Esophagus muscularis mucosa (tissue), 4 donors: ENCODE measurements at regions not wholly inside any gene's neighbourhood (a gene's known extent, or its start where the extent isn't known, plus 50 kb on each side); places are given as distances from the start of the nearest gene placed in this dataset.

Experiments used
- DNase-seq: peaks from one replicate; pipeline ENCODE4 v3.0.0-alpha.2; 2017; ENCODE audit errors: extremely low spot score
- H3K27ac ChIP-seq, 4 donors: fragments of 200-600 bp; sonication (generic); replicated peaks in 1 of 4; 1 replicate in 3 of 4; 2 replicates in 1 of 4; pipeline ENCODE4 v1.5.1; 2016 to 2019; ENCODE audit warnings: mild to moderate bottlenecking in 1 of 4
- H3K27me3 ChIP-seq, 4 donors: fragments of 200-600 bp; sonication (generic); one replicate each; pipeline versions ENCODE4 v1.5.1 to v1.6.0; 2016 to 2019
- H3K36me3 ChIP-seq, 4 donors: fragments of 200-600 bp; sonication (generic); one replicate each; pipeline ENCODE4 v1.5.1; 2016 to 2019
- H3K4me1 ChIP-seq, 4 donors: fragments of 200-600 bp; sonication (generic); one replicate each; pipeline ENCODE4 v1.5.1; 2016 to 2019
- H3K4me3 ChIP-seq, 4 donors: fragments of 200-600 bp; sonication (generic); 1 replicate in 2 of 4; 2 replicates in 2 of 4; pipeline ENCODE4 v1.5.1; 2016 to 2019; ENCODE audit warnings: mild to moderate bottlenecking in 4 of 4, moderate library complexity in 1 of 4
- H3K9me3 ChIP-seq, 4 donors: fragments of 200-600 bp; sonication (generic); 1 replicate in 3 of 4; 2 replicates in 1 of 4; pipeline ENCODE4 v1.5.1; 2016 to 2019
- CTCF ChIP-seq, 3 experiments: fragments of 200-600 bp in 2 of 3; fragments of 450-650 bp in 1 of 3; sonication (generic) in 2 of 3; IDR thresholded peaks; one replicate each; pipeline ENCODE4 v1.5.1; 2017 to 2019; ENCODE audit warnings: antibody characterized with exemption in 3 of 3, mild to moderate bottlenecking in 2 of 3, moderate library complexity in 1 of 3
- EP300 ChIP-seq: sonication (generic); formaldehyde crosslinking; IDR thresholded peaks from one replicate; pipeline ENCODE4 v1.6.1; 2017; ENCODE audit warnings: antibody characterized with exemption
- POLR2A ChIP-seq: fragments of 450-650 bp; IDR thresholded peaks from one replicate; pipeline ENCODE4 v1.6.1; 2017; ENCODE audit warnings: antibody characterized with exemption, moderate library complexity, mild to moderate bottlenecking, low read depth
- POLR2AphosphoS5 ChIP-seq, 2 donors: sonication (generic); formaldehyde crosslinking; IDR thresholded peaks; one replicate each; pipeline ENCODE4 v1.6.1; 2017; ENCODE audit warnings: antibody characterized with exemption in 2 of 2
- WGBS: methylation state at CpG from one replicate; pipeline ENCODE4 v1.1.5; 2018; 5-methylcytosine and 5-hydroxymethylcytosine counted together
- intact Hi-C: fragments of 100-400 bp; cut with DNase I; formaldehyde crosslinking; loops from one replicate; pipeline ENCODE4 v1.15.1; 2023

DNA sequence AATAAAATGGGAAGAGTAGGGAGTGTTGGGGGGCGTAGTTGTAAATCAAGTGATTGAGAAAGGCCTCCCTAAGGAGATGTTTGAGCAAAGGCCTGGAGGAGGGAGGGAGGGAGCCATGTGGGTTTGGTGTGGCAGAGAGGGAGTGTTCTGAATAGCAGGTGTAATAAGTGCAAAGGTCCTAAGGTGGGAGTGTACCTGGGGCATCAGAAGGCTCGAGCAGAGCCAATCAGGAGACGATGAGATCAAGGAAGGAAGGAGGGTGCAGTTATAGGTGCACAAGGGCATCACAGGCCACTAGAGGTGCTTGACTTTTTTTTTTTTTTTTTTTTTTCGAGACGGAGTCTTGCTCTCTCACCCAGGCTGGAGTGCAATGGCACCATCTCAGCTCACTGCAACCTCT, 77.9 kb upstream of the PLXNC1 start:
- TF ChIP-seq POLR2A = no peak
- TF ChIP-seq CTCF (IDR thresholded peaks at IDR 0.05) = no peak
- TF ChIP-seq POLR2AphosphoS5 (IDR thresholded peaks at IDR 0.05) = no peak
- TF ChIP-seq EP300 = no peak
- H3K9me3 ChIP-seq = peaks cover 0 to 10% (median 0%) of the 10 kb centered on the region in 4 donors
- H3K27ac ChIP-seq = no peak overlapping the region
- WGBS = 94% methylated on average over 5 of the region's 5 CpGs
- no peak overlapping the region for H3K4me3 ChIP-seq
- intact Hi-C loops = loop anchor here (10.0 kb wide), 2 partner anchors 176 to 306 kb away; no protein-coding TSS in a partner anchor
- H3K4me1 ChIP-seq = peaks cover 15 to 24% (median 24%) of the 10 kb centered on the region in 4 donors
- no peaks in the 10 kb centered on the region for H3K27me3 ChIP-seq
- DNase-seq = no peak
- H3K36me3 ChIP-seq = no peaks in the 10 kb centered on the region

GRCh38 chr12:94071258-94071657, 77.1 kb upstream of the PLXNC1 start:
- WGBS = 63% methylated on average over 2 of the region's 2 CpGs
- Histone ChIP-seq H3K36me3 (no peaks in the 10 kb centered on the region), H3K4me1 (peaks cover 15 to 28% (median 27%) of the 10 kb centered on the region in 4 donors), H3K4me3 (no peak overlapping the region), H3K9me3 (peaks cover 0 to 10% (median 0%) of the 10 kb centered on the region in 4 donors), H3K27me3 (no peaks in the 10 kb centered on the region), H3K27ac (no peak overlapping the region)
- no peak for TF ChIP-seq EP300
- no peak for TF ChIP-seq CTCF (IDR thresholded peaks at IDR 0.05)
- TF ChIP-seq POLR2A = no peak
- TF ChIP-seq POLR2AphosphoS5 (IDR thresholded peaks at IDR 0.05) = no peak
- intact Hi-C loops = loop anchor here (10.0 kb wide), 2 partner anchors 176 to 306 kb away; no protein-coding TSS in a partner anchor
- no peak for DNase-seq

DNA sequence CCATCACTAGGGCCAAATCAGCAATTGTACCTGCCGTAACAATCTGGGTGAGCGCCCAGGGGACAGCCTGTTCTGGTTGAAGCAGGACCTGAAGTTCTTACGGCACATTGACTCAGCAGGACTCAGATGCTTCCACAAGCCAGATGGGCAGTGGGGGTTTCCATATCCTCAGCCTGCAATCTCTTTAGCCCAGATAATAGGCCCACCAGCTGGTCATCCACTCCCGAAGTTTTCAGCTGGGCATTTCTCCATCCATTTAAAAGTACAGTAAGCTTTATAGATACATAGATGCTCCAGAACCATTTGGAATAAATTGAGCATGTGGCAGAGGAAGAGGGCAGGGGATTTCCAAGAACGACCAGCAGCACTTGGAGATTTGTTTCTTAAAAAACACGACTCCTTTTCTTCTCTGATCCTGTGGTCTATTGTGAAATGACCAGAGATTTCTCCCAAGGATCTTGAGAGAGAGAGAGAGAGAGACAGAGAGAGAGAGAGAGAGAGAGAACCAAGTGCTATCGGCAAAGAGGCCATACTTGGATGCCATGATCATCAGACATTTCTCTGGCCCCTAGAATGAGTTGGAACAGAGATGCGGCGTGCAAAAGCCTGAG, 74.8 kb upstream of the PLXNC1 start:
- TF ChIP-seq EP300 (no peak), CTCF (IDR thresholded peaks at IDR 0.05) (no peak), POLR2AphosphoS5 (IDR thresholded peaks at IDR 0.05) (no peak), POLR2A (no peak)
- intact Hi-C loops = loop anchor here (10.0 kb wide), 2 partner anchors 179 to 309 kb away; no protein-coding TSS in a partner anchor
- H3K4me3 ChIP-seq = no peak overlapping the region
- peaks cover 15 to 28% (median 27%) of the 10 kb centered on the region in 4 donors for H3K4me1 ChIP-seq
- DNase-seq = no peak
- no peaks in the 10 kb centered on the region for H3K27me3 ChIP-seq
- WGBS = 71% methylated on average over 9 of the region's 9 CpGs
- H3K27ac ChIP-seq = peak overlapping the region in 3 of 4 donors; percentile 74 to 77 (median 77)
- no peaks in the 10 kb centered on the region for H3K36me3 ChIP-seq
- peaks cover 0 to 8% (median 0%) of the 10 kb centered on the region in 4 donors for H3K9me3 ChIP-seq

- Histone ChIP-seq H3K9me3 (no peaks in the 10 kb centered on the region), H3K4me1 (peaks cover 15 to 28% (median 27%) of the 10 kb centered on the region in 4 donors), H3K4me3 (no peak overlapping the region), H3K36me3 (no peaks in the 10 kb centered on the region), H3K27me3 (no peaks in the 10 kb centered on the region), H3K27ac (peak overlapping the region; percentile 74 to 77 (median 76))
- intact Hi-C loops = loop anchor here (10.0 kb wide), 2 partner anchors 180 to 310 kb away; no protein-coding TSS in a partner anchor
- DNase-seq = no peak
- WGBS = 62% methylated on average over 14 of the region's 14 CpGs
- TF ChIP-seq POLR2A (no peak), POLR2AphosphoS5 (IDR thresholded peaks at IDR 0.05) (peak; percentile 29 to 65), EP300 (peak; percentile 69)
Observed at GRCh38 chr12:94074216-94074979, 74.0 kb upstream of the PLXNC1 start.
